Upper lobe of left lung (tissue), 4 donors: ENCODE measurements at regions not wholly inside any gene's neighbourhood (a gene's known extent, or its start where the extent isn't known, plus 50 kb on each side); places are given as distances from the start of the nearest gene placed in this dataset.

Experiments
- CTCF ChIP-seq, 6 experiments: fragments of 450-650 bp in 4 of 6; fragments of 200-600 bp in 2 of 6; sonication (generic) in 2 of 6; IDR thresholded peaks; one replicate each; pipeline ENCODE4 v1.5.1; 2016 to 2019; ENCODE audit warnings: antibody characterized with exemption in 6 of 6
- POLR2AphosphoS5 ChIP-seq, 2 donors: sonication (generic); formaldehyde crosslinking; IDR thresholded peaks; one replicate each; pipeline ENCODE4 v1.5.1; 2017; ENCODE audit warnings: antibody characterized with exemption in 2 of 2

GRCh38 chr5:35325836-35326235 is 95.5 kb upstream of the PRLR start:
- TF ChIP-seq CTCF (IDR thresholded peaks at IDR 0.05) (no peak), POLR2AphosphoS5 (IDR thresholded peaks at IDR 0.05) (no peak)
